ENCODE measurements at regions not wholly inside any gene's neighbourhood (a gene's known extent, or its start where the extent isn't known, plus 50 kb on each side); places are given as distances from the start of the nearest gene placed in this dataset.
"Not testable (repeated sequence)": the region's sequence is repeated elsewhere in the genome, so short reads cannot be mapped to it uniquely, and the experiment has no call there.

DNA sequence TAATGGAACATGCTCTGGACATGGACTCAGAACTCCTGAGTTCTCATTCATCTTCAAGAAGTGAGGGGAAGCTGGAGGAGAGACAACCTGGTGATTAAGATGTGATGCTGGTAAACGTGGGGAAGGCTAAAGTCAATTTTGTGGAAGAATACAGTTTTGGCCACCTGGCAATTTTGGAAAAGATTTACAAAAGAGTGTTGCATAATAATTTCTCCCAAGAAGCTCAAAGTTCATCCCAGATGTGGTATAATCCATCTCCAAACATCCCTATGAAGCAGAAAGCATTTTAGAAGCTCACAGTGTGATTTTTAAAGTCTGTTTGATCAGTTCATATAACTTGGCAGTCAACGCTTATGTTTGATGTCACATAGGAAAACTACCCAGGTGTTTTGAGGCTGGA is 208.7 kb downstream of the LMX1A start:
- no peak for DNase-seq

DNA sequence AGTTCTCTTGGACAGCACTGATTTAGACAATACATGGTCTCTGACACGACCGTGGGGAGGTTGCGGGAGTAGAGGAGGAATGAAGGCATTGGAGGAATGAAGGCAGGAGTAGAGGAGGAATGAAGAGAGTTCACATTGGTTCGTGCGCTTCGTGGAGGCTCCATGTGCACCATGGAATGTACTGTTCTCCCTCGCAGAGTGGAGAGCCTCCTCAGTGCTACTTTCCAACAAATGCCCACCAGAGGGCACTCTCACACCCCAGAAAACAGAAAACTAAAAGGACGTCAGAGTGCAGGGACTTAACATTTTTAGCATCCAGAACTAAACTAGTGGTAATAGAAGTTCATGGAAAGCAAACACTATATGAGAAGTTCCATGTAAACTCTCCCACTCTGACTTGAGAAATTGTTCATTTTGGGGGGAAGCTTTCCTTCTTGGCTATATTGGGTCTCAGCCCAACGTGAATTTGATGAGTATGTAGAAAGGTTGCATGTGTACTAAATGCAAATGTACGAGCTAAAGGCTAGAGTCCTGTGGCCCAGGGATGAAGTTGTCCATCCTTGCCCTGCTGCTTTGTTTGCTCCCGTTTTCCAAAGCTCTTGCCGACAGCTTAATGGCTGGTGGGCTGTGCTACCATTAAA is 211.6 kb downstream of the LMX1A start:
- peak in 1 of 2 experiments; percentile 18 for DNase-seq

DNA sequence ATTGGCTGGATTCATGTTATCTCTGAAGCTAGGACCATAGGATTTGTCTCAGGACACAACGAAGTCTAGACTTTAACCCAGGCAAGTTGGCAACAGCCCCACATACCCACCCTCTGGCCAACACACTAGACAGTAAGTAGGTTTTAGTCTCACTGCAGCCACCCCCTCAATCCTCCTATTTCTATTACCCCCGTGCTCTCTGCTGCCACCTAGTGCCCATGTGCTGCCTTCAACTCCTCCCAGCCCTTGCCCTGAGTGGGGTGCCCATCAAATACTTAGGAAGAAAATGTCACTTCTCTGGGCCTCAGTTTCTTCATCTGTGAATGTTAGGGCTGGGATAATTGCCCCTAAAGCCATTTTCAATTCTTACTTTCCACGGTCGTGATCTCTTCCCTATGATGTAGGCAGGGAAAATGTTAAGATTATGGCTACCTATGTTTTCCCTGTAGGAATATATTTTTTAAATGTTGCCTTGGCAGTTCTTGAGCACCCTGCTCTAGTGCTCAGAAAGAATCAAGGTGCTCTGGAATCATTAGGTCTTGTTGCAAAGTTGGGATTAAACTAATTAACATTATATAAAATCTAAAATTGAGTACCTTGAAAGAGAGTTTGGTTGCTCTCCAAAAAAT is 213.0 kb downstream of the LMX1A start:
- no peak for DNase-seq

DNA sequence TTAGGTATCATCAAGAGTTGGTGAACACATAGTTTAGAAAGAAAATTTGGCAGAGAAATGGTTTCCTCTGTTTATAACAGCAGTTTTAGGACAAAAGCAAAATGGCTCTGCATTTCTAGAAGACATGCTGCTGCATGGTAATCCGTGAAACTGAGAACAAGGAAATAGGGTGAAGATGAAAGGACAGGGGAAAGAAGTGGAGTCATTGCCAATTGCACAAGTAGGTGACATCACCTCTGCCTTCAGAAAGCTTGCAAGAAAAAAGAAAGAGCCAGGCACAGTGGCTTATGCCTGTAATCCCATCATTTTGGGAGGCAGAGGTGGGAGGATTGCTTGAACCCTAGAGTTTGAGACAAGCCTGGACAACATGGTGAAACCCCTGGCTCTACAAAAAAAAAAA is 217.6 kb downstream of the LMX1A start:
- DNase-seq = no peak

DNA sequence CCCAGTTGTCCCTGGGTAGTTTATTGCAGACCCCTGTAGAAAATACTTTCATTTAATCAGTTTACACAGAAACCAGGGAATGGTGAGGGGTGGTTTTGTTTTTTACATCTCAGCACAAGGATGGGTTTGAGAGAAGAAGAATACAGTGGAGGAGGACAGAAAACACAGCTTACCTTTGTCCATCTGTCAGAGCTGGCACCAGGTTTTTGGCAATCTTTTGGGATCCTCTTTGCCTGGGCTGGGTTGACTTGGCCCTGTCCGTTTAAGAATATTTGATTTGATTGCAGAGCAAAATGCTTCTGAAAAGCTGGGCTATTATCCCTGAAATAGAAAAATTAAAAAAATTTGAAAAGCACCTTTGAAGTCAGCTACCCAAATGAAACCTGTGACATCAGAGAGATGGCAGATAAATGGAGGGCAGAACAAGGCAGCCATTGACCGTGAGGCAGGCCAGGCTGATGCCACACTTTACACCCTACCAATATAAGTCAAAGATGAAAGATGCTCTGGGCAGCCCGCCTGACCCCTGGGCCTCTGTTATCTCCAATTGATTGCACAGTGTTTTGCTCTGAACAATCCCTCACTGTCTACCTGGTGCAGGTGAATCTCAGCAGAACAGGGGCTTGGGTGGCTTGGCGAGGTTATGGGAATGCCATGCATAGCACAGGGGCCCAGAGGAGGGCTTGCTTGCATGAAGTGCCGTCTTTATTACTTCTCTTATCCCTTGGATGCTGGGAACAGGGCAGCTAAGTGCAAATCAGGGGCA is 218.8 kb downstream of the LMX1A start:
- no peak for DNase-seq

GRCh38 chr1:165134431-165134830 is 222.1 kb downstream of the LMX1A start:
- DNase-seq = no peak

GRCh38 chr1:165129568-165130164 is 226.8 kb downstream of the LMX1A start:
- DNase-seq = no peak

- no peak for DNase-seq
Measured at GRCh38 chr1:165124772-165125171, 231.7 kb downstream of the LMX1A start.

DNA sequence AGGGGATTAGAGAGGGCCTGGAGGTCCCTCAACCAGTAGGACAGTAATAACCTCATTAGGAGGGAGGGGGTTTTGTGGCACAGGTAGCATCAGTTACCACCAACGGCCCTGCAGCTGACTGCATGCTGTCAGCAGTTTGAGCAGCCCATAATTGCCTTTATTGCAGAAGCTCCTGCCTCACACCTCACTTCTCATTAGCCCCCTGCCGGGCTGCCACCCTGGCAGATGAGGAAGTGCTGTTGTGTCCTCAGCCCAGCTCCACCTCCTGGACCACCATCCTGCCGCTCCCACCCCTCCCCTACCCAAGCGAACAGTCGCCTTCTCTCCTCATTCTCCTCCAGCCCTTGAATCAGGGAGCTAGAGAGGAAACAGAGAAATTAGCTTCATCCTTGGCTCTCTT is 237.4 kb downstream of the LMX1A start:
- DNase-seq = no peak

- no peak for DNase-seq
Measured at GRCh38 chr1:165117482-165117881, 239.0 kb downstream of the LMX1A start.

GRCh38 chr1:165116732-165117131 is 239.8 kb downstream of the LMX1A start:
- DNase-seq = no peak

DNA sequence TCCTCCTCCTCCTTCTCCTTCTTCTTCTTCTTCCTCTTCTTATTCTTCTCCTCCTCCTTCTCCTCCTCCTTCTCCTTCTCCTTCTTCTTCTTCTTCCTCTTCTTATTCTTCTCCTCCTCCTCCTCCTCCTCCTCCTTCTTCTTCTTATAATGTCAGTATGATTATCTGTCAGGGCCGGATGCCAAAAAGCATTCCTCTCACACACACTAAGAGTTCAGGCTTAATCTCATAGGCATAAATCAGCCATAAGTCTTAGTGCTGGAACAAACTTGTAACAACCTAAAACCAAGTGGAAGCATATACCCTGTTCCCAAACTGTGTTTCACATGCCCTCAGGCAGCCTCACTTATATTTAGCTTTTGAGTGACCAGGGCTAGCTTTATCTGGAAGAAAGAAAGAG is 240.3 kb downstream of the LMX1A start:
- DNase-seq = no peak

- no peak for DNase-seq
Measured at GRCh38 chr1:165114889-165115285, 241.6 kb downstream of the LMX1A start.

GRCh38 chr1:165114022-165114888 is 242.3 kb downstream of the LMX1A start:
- DNase-seq = peak in 1 of 2 experiments; percentile 37

DNA sequence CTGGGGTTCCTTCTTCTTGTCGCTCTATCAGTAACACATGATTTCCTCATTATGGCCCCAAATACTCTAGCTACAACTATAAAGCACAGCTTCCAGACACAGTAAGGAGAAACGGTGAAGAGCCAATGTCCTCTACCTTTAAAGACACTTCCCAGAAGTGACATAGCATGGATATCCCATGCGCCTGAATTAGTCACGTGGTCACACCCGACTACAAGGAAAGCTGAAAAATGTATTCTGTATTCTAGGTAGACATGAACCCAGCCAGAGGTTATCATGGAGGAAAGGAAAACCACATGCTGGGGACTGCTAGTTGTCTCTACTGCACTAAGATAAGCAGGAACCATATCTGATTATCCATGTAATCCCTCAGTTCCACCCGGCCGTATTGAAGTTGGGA is 244.3 kb downstream of the LMX1A start:
- no peak for DNase-seq

DNA sequence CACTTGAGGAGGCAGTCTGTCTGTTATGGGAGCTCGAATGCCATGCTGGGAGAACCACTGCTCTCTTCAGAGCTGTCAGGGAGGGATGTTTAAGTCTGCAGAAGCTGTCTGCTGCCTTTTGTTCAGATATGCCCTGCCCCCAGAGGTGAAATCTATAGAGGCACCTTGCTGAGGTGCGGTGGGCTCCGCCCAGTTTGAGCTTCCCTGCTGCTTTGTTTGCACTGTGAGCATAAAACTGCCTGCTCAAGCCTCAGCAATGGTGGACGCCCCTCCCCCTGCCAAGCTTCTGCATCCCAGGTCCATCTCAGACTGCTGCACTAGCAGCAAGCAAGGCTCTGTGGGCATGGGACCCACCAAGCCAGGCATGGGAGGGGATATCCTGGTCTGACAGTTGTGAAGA is 247.5 kb downstream of the LMX1A start:
- DNase-seq = no peak

DNA sequence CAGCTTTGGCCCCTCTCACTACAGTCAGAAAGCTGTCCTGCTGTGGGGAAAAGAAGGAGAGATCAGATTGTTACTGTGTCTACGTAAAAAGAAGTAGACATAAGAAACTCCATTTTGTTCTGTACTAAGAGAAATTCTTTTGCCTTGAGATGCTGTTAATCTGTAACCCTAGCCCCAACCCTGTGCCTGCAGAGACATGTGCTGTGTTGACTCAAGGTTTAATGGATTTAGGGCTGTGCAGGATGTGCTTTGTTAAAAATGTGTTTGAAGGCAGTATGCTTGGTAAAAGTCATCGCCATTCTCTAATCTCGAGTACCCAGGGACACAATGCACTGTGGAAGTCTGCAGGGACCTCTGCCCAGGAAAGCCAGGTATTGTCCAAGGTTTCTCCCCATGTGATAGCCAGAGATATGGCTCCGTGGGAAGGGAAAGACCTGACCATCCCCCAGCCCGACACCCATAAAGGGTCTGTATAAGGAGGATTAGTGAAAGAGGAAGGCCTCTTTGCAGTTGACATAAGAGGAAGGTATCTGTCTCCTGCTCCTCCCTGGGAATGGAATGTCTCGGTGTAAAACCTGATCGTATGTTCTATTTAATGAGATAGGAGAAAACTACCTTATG is 263.9 kb downstream of the LMX1A start:
- not testable (repeated sequence) for DNase-seq

GRCh38 chr1:165080253-165080896 is 276.1 kb downstream of the LMX1A start:
- DNase-seq = no peak

DNA sequence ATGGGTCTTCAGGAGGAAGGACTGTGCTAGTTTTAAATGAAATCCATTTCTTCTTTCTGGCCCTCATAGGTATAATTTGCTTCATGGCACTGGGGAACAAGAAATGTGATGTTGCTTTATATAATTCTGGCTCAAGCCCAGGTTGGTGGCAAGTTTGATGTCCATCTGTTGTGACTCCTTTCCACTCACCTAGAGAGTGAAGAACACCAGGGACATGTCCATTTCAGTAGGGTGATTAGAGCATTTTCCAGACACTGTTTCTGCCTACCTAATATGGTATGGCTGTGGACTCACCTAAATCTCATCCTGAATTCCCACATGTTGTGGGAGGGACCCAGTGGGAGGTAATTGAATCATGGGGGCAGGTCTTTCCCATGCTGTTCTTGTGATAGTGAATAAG is 278.1 kb downstream of the LMX1A start:
- DNase-seq = no peak

GRCh38 chr1:165075725-165076370 is 280.7 kb downstream of the LMX1A start:
- peak in 1 of 2 experiments; percentile 7 for DNase-seq
